ENCODE measurements at regions not wholly inside any gene's neighbourhood (a gene's known extent, or its start where the extent isn't known, plus 50 kb on each side); places are given as distances from the start of the nearest gene placed in this dataset.

Small RNA genes lying in the stretch of these regions (small RNA-seq; reads per million reads assigned to genes)
- gene RPS27P20, result 0 reads per million in 4 donors
